Prostate gland (tissue), 2 donors: ENCODE measurements at regions not wholly inside any gene's neighbourhood (a gene's known extent, or its start where the extent isn't known, plus 50 kb on each side); places are given as distances from the start of the nearest gene placed in this dataset.

Experiments used
- DNase-seq: peaks from one replicate; pipeline ENCODE4 v3.0.0-alpha.2; 2019; ENCODE audit warnings: low spot score
- H3K27ac ChIP-seq, 2 donors: fragments of 200-600 bp; sonication (generic); 2 replicates each; pipeline ENCODE4 v1.5.1; 2017 to 2019
- H3K27me3 ChIP-seq: fragments of 200-600 bp; sonication (generic); replicated peaks from 2 replicates; pipeline ENCODE4 v1.5.1; 2019; ENCODE audit not compliant: insufficient read depth
- H3K36me3 ChIP-seq, 2 donors: fragments of 200-600 bp; sonication (generic); 1 replicate in 1 of 2; 2 replicates in 1 of 2; pipeline versions ENCODE4 v1.5.1 to v1.8.1; 2017 to 2019
- H3K4me1 ChIP-seq: fragments of 200-600 bp; sonication (generic); replicated peaks from 2 replicates; pipeline ENCODE4 v1.5.1; 2019
- H3K4me3 ChIP-seq, 2 donors: fragments of 200-600 bp; sonication (generic); 2 replicates each; pipeline ENCODE4 v1.5.1; 2017 to 2019
- H3K9me3 ChIP-seq: fragments of 200-600 bp; sonication (generic); 2 replicates; pipeline ENCODE4 v1.5.1; 2017
- POLR2A ChIP-seq: fragments of 450-650 bp; IDR thresholded peaks from one replicate; pipeline ENCODE4 v1.6.1; 2016; ENCODE audit warnings: antibody characterized with exemption, mild to moderate bottlenecking
- POLR2AphosphoS5 ChIP-seq: sonication (generic); formaldehyde crosslinking; IDR thresholded peaks from one replicate; pipeline ENCODE4 v1.6.1; 2017; ENCODE audit warnings: antibody characterized with exemption
- WGBS: methylation state at CpG from one replicate; pipeline ENCODE4 v1.1.5; 2018; 5-methylcytosine and 5-hydroxymethylcytosine counted together
- intact Hi-C: fragments of 100-400 bp; cut with DNase I; formaldehyde crosslinking; loops from one replicate; pipeline ENCODE4 v1.14.2; 2022
- TF ChIP-seq, protein P1 (sequence below), 4 experiments: fragments of 200-600 bp in 2 of 4; fragments of 450-650 bp in 2 of 4; sonication (generic) in 2 of 4; IDR thresholded peaks; 1 replicate in 3 of 4; 2 replicates in 1 of 4; pipeline ENCODE4 v1.5.1; 2016 to 2019; ENCODE audit warnings: antibody characterized with exemption in 4 of 4, mild to moderate bottlenecking in 2 of 4, moderate library complexity in 2 of 4

DNA sequence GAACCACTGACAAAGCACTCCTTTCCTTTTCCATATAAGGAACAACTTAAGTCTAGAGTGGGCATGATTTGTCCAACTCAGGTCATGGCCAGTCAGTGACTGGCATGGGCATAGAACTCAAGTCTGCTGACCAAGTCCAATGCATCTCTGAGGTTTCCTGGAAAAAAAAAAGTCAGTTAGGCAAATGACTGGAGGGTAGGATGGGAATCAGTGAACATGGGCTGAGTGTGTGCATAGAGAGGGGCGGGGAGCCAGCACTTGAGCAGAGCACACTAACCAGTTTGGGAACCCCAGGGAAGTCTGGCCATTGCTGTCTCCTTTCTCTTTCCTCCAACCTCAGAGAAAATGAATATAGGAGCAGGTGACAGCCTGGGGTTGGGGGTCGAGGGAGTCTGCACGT is 53.6 kb upstream of the FMOD start:
- Histone ChIP-seq H3K36me3 (no peaks in the 10 kb centered on the region), H3K27me3 (no peaks in the 10 kb centered on the region), H3K4me3 (no peak overlapping the region), H3K9me3 (no peaks in the 10 kb centered on the region), H3K27ac (peak overlapping the region in 1 of 2 donors; percentile 68), H3K4me1 (no peaks in the 10 kb centered on the region)
- no peak for DNase-seq
- intact Hi-C loops, result loop anchor here (10.0 kb wide), 1 partner anchor 80 kb away; no protein-coding TSS in a partner anchor
- no peak for TF ChIP-seq POLR2AphosphoS5
- TF ChIP-seq, protein P1, sequence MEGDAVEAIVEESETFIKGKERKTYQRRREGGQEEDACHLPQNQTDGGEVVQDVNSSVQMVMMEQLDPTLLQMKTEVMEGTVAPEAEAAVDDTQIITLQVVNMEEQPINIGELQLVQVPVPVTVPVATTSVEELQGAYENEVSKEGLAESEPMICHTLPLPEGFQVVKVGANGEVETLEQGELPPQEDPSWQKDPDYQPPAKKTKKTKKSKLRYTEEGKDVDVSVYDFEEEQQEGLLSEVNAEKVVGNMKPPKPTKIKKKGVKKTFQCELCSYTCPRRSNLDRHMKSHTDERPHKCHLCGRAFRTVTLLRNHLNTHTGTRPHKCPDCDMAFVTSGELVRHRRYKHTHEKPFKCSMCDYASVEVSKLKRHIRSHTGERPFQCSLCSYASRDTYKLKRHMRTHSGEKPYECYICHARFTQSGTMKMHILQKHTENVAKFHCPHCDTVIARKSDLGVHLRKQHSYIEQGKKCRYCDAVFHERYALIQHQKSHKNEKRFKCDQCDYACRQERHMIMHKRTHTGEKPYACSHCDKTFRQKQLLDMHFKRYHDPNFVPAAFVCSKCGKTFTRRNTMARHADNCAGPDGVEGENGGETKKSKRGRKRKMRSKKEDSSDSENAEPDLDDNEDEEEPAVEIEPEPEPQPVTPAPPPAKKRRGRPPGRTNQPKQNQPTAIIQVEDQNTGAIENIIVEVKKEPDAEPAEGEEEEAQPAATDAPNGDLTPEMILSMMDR (IDR thresholded peaks at IDR 0.05), result no peak
- TF ChIP-seq POLR2A, result no peak
- WGBS, result 91% methylated on average over 3 of the region's 3 CpGs

DNA sequence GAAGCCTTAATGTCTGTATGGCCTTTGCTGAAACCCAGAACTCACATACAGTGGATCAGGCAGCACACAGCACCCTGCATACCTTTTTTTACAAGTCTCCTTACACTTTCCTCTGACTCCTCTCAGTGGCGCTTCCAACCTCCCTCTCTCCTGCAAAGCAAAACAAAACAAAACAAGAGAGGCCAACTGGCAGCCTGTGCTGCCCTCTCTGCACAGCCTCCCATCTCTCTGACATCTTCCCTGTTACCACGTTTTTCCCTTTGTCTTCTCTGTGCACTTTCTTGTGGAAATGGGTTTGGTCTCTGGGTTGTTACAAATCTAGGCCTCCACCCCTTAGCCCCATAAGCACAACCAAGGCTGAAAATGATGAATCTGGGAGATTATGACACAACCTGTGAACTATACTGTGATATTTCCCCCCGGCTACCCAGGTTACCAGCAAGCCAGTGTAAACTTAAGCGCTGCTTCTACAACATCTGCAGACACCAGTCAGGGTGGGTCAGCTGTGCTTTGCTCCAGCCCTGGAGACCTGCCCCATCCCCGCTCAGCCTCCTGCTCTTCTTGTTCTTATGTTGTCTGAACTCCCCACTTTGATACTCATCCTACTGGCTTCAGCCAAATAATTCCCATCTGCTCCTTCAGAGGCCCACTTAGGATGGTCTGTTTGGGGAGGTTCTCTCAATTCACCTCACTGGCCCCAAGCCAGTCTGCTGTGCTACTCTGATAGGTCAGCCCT is 54.9 kb upstream of the FMOD start:
- H3K27me3 ChIP-seq, result no peaks in the 10 kb centered on the region
- intact Hi-C loops, result loop anchor here (10.0 kb wide), 1 partner anchor 79 kb away; no protein-coding TSS in a partner anchor
- H3K4me3 ChIP-seq, result no peak overlapping the region
- H3K36me3 ChIP-seq, result no peaks in the 10 kb centered on the region
- no peak for DNase-seq
- H3K9me3 ChIP-seq, result no peaks in the 10 kb centered on the region
- TF ChIP-seq POLR2AphosphoS5 (no peak), POLR2A (no peak)
- TF ChIP-seq, protein P1 (IDR thresholded peaks at IDR 0.05), result no peak
- H3K4me1 ChIP-seq, result no peaks in the 10 kb centered on the region
- WGBS, result 66% methylated on average over 5 of the region's 5 CpGs
- peak overlapping the region; percentile 60 to 68 for H3K27ac ChIP-seq

DNA sequence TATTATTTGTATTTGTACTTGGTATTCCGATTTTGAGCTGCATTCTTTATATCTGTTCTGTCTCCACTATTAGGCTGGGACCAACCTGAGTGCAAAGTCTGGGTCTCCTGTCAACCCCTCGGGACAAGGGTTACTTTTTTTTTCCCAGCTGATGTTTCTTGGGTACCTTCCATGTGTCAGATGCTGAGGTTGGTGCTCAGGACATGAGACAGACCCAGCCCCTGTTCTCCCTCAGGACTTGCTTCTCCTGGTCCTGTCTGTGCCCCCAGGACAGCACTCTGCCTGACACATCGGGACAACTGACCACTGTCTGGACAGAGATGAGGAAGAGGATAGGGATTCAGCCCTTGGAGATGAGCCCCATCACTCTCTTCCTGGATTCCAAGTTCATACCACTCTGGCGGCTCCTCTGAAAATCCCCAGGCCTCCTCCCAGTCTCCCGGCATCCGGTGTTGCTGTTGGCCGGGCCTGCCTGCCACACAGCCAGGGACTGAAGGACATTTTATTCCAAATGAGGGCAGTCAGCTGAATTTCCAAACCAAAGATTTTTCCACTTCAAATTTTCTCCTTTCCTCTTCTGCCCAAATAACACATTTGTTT is 55.6 kb upstream of the FMOD start:
- Histone ChIP-seq H3K9me3 (no peaks in the 10 kb centered on the region), H3K27ac (peak overlapping the region; percentile 60 to 68), H3K4me1 (no peaks in the 10 kb centered on the region), H3K4me3 (no peak overlapping the region), H3K27me3 (no peaks in the 10 kb centered on the region), H3K36me3 (no peaks in the 10 kb centered on the region)
- intact Hi-C loops, result loop anchor here (10.0 kb wide), 1 partner anchor 78 kb away; no protein-coding TSS in a partner anchor
- TF ChIP-seq, protein P1 (IDR thresholded peaks at IDR 0.05), result no peak
- peak; percentile 30 for TF ChIP-seq POLR2AphosphoS5
- DNase-seq, result no peak
- 58% methylated on average over 7 of the region's 7 CpGs for WGBS

GRCh38 chr1:203407296-203407695 is 56.4 kb upstream of the FMOD start:
- H3K27me3 ChIP-seq, result no peaks in the 10 kb centered on the region
- DNase-seq, result no peak
- peak overlapping the region; percentile 60 to 68 for H3K27ac ChIP-seq
- TF ChIP-seq POLR2A (no peak), POLR2AphosphoS5 (no peak)
- TF ChIP-seq, protein P1 (IDR thresholded peaks at IDR 0.05), result no peak
- no peaks in the 10 kb centered on the region for H3K36me3 ChIP-seq
- no peaks in the 10 kb centered on the region for H3K9me3 ChIP-seq
- intact Hi-C loops, result loop anchor here (10.0 kb wide), 1 partner anchor 78 kb away; no protein-coding TSS in a partner anchor
- no peaks in the 10 kb centered on the region for H3K4me1 ChIP-seq
- WGBS, result 68% methylated on average over 1 of the region's 1 CpG
- H3K4me3 ChIP-seq, result no peak overlapping the region
